EH (cell line): ENCODE measurements at regions not wholly inside any gene's neighbourhood (a gene's known extent, or its start where the extent isn't known, plus 50 kb on each side); places are given as distances from the start of the nearest gene placed in this dataset.
"Not testable (repeated sequence)": the region's sequence is repeated elsewhere in the genome, so short reads cannot be mapped to it uniquely, and the experiment has no call there.

Experiments used
- DNase-seq: peaks from one replicate; pipeline ENCODE4 v3.0.0-alpha.2; 2015; ENCODE audit warnings: low read depth

DNA sequence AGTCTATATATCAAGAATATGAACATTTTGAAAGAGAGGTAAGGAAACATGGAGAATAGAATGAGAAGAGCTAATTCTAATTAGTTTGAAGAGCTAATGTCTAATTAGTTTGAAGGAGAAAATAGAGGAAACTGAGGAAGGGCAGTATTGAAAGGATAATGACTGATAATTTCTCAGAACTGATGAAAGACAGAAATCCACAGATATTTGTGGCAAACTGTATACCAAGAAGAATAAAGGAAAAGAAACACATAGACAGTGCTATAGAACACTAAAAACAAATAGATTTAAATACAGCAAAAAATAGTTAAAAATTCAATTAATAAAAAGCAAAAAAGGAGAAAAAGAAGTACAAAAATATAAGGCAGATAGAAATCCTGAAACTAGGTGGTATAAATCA lies 354.4 kb downstream of the QKI start:
- DNase-seq, result no peak

DNA sequence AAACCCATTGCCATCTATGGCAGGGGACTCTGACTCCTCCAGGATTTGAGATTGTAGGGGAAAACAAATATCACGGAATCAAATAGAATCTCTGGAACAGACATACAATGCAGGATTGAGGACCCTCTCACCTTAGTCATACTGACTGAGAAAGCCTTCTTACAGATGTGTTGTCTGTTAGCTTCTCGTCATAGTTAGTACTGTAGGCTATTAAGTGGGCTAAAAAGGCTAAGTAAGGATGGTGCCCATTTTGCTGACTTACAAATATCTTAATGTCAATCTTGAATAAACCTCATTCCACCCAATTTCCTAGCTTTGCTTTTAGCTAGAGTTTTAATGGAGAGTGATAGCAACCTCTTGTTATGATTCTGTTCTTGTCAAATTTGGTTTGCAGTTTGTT lies 352.4 kb downstream of the QKI start:
- DNase-seq, result no peak

DNA sequence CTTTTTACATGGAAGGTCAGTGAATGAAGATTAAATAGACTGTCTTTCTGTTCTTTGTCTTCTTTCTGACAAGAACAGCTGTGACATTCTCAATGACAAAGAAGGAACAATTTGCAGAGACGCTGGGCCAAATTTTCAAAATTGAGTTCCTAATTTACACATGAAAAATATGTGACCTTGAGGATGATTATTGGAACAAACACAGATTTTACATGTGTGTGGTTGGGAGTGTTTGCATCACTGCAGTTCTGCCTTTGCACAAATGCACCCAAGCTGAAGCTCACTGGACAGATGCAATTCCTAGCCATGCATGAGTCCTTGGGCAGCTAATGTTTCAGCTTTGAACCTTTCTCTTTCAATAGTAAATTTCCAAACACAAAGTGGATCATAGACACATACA lies 350.8 kb downstream of the QKI start:
- no peak for DNase-seq

DNA sequence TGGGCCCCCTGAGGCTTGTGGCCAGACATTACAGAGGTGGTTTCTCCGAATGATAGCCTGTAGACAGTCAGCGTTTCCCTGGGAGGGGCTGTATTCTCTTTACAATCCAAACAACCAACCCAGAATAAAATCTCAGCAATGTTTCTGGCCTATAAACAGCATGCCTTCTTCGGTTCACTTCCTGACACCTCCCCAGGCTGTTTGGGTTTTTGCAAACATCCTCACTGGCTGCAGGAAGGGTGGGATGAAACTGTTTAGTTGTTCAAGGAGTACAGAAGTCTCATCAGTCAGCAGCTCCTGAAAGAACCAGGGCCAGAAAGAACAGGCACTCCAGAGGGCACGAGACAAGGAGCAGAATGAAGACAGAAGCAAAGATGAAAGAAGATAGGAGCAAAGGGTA lies 350.0 kb downstream of the QKI start:
- peak; percentile 72 for DNase-seq

DNA sequence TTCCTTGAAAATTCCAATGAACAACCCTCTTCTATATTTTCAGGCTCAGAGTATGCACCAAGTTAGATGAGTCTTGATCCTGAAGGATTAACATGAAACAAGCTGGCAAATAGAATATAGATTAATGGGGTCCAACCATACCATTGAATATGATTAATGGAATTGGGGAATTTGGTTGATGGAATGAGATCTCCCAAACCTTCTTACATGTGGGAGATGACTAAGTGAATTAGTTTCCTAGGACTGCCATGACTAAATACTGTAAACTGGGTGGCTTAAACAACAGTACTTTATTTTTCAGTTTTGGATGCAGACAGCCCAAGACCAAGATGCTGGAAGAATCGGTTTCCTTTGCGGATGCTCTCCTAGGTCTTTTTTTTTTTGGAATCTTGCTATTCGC lies 347.0 kb downstream of the QKI start:
- DNase-seq, result peak; percentile 49

DNA sequence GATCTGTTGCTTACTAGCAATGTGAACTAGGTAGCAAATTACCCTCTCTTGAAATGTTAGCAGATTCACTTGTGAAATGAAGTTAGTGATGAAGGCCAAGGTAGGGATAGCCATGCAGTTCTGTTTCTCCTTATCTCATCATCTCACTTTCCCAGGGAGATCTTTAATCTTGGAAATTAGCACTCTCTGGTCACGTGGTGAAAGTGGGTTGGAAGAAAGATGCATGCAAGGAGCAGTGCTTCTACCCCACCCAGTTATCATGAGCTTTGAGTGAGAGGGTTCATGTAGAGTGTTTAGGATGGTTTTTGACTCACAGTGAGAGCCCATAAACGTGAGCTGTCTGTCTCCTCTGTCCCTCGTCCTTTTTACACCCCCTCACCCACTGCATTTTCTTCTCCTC lies 346.3 kb downstream of the QKI start:
- no peak for DNase-seq

DNA sequence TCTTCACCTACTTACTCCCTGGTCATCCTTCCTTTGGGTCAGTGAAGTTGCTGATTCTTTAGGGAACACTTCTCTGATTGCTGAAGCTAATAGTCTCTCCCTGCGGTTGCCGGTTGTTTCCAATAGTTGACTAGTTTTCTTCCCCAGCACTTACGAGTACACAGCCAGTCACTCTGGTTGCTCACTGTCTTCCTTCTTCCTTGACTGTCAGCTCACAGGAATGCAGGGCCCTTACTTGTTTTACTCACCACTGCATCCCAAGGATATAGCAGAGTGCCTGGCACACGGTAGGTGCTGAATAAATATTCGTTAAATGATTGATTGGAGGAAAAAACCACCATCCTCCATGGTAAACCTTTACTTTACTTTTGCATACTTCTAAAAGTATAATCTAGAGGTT lies 345.0 kb downstream of the QKI start:
- peak; percentile 72 for DNase-seq

DNA sequence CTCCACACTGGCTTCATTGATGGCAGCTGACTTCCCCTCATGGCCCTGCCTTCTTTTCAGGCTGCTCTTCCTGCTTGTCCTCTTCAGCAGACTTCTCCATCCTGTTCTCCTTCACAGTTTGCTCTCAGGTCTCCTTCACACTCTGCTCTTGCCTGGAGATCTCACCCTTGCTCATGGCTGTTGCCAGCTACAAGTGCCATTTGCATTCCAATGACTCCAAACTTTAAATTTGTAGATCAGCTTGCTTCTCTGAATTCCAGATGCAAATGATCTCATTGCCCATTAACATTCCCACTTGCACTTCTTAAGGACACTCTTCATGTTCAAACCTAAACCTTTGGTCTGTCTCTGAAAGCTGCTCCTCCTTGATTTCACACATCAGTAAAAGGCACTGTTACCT lies 343.0 kb downstream of the QKI start:
- DNase-seq, result peak; percentile 24

DNA sequence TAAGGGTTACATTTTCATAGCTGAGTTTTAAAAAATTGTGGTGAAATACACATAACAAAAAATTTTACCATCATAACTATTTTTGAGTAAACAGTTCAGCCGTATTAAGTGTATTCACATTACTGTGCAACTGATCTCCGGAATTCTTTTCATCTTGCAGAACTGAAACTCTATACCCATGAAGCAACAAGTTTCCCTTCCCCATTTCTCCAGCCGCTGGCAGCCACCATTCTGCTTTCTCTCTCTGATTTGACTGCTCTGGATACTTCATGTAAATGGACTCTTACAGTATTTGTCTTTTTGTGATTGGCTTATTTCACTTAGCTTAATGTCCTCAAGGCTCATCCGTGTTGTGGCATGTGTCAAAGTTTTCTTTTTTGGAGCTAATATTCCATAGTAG lies 341.6 kb downstream of the QKI start:
- DNase-seq, result no peak

DNA sequence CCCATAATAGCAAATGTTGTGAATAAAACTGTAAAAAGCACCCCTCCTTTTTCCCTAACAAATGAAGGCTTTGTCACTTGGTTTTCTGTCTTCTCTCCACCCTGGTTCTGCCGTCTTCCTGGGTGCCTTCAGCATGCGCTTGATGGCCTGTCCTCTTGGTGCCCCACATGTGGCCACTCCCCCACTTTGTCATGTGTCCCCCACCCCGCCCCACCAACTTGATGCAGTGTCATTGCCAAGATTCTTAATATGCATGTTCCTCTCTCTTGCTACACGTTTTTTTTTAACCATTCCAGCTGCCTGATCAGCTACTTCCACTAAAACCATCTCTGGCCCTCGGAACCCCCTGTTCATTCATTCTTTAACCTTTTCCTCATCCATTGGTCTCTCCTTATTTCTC lies 340.3 kb downstream of the QKI start:
- no peak for DNase-seq

DNA sequence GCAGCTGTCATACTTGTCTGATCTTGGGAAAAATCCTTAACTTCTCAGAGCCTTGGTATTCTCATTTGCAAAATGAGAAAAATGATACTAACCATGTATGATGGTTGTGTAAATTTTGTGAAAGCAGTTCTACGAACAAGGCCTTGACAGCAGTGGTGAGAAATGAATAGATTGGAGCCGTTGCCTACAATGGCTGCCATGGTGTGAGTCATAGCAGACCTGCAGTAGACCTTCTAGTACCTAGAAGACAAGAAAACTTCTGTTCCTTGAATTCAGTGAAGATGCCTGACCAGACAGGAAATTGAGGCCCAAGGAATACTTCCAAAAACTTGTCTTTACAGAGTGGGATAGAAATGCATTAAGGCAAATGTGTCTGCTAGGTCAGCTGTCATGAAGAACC lies 338.9 kb downstream of the QKI start:
- DNase-seq, result no peak

DNA sequence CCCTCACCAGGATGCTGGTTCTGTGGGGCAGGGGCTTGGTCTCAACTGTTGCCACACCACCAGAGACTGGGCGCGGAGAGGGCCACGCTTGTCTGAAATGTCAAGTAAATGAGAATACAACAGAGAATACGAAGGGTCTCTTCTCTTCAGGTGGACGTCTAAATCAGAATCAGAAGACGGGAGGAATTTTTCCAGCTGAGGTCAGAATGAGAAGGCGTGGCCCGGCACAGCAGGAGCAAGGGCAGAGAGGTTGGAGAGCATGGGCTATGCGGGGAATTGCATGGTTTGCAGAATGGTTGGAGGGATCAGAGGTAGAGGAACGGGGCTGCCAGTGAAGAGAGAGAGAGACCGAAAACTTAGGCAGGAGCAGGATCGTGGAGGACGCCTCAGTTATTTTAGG lies 337.9 kb downstream of the QKI start:
- no peak for DNase-seq

DNA sequence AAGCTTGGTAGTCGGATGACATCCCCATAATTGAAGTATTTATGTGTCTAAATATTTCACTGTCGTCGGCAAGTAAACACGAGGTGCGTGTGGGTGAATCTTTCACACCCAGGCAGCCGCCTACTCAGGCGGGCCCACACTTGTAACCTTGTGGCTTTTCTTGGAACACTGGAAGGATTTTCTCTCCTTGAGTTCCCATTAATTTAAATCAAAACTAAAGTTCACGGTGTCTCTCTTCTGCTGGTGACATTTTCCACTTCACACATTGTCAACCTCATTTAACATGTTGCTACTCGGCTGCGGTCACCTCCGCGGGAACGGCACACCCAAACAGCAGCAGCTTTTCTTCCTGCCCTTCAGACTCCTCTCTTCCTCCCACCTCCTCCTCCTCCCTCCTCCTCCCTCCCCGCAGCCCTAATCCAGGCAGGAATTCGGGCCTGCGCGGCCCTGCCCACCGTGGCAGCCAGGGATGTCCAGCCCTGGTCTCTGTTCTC lies 336.6 kb downstream of the QKI start:
- DNase-seq, result no peak

DNA sequence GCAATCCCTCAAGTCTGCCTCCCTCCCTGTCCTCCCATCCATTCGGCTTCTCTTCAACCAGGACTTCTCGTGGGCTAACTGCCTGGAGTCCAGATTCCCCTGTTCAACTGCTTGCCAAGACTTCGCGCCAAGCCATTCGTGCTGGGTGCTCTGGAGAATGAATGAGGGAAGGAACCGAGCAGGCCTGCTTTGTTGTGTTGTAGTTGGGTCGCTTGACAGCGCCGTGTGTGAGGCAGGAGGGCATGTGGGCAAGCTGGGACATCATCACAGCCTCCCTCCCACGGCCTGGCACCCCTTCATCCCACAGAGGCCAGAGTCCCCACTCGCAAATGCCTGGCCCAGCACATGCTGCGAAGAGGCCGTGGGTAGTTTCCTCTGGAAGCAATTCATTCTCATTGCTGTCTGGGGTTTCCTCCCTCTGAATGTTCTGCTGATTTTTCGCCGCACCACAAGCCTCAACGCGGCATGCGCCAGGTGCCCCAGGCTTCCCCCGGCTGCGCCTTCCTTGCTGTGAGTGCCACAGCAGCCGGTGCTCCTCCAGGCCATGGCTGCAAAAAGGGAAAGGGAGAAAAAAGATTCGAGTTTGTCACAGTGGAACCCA lies 336.0 kb downstream of the QKI start:
- no peak for DNase-seq

DNA sequence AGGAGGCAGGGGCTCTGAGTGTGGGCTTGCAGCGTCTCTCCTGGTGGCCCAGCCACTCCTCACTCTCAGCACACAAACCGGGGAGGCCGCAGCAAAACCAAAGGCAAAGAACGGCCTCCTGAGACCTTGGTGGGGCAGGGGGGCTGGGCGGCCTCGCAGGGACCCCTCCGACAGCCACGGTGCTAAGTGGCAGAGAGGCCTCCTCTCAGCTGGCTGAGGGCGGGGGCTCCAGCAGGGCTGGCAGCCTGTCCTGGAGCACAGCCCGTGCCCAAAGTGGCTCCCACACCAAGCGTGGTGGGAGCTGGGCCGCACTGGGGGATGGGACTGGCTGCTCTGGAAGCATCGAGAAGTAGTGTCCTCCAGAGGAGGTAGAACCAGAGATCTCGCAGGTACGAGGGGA lies 334.4 kb downstream of the QKI start:
- no peak for DNase-seq

DNA sequence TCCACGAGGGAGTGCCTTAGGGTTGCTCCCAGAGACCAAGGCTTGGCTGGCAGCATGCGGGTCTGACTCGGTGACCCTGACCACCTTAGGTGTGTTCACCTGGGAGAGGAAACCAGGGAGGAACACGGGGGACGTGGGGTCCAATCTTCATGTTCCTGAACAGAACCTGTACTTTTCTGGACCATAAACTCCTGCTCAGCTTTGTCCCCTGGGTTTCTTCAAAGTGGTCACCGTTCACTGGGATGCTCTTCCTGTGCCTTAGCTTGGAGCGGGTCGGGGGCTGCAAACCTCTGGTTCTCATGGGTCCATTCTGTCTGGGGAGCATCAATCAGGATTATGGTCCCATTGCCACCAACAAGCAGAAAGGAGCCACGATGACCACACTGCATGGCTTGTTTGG lies 333.5 kb downstream of the QKI start:
- no peak for DNase-seq

DNA sequence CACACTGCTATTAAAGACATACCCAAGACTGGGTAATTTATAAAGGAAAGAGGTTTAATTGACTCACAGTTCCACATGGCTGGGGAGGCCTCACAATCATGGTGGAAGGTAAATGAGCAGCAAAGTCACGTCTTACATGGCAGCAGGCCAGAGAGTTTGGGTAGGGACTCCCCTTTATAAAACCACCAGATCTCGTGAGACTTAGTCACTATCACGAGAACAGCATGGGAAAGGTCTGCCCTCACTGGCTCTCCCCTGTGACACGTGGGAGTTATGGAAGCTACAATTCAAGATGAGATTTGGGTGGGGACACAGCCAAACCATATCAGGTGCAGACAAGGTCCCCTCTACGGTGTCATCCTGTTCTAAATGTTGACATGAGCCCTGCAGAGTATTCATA lies 332.5 kb downstream of the QKI start:
- not testable (repeated sequence) for DNase-seq

DNA sequence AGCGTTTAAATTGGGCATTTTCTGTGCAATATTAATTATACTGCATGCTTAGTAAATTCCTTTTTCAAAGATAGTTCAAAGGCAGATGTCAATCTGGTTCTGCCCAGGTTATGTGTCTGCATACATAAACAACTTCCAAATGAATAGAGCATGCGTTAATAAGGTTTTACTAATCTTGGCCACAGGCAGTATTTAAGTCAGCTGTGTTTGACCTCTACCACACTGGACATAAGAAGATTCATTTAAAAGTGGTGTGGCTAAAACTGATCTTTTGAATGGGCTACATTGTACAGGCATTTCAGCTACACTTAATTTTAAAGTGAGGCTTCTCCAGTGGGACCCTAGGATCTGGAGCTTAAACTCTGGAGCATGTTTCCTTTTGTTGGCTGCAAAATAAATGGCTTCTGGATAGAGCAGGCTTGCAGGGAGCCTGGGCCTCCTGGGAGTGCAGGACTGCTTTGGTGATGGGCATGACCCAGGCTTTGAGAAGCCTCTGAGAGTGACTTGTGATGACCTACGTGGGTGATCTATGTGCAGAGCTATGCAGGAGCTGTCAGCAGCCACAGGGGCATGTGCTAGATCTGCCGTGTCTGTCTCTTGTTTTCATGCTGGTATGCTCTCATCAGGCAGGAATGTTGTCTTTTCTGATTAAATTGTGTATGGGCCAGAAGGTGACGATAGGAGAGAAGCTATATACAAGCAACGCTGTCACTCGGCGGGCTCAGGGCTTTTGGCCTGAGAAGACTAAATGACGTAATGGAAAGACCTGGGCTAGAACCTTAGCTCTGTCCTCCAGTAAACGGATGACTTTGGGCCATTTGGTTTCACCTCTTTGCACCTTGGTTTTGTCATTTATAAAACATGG lies 331.2 kb downstream of the QKI start:
- peak; percentile 98 for DNase-seq

DNA sequence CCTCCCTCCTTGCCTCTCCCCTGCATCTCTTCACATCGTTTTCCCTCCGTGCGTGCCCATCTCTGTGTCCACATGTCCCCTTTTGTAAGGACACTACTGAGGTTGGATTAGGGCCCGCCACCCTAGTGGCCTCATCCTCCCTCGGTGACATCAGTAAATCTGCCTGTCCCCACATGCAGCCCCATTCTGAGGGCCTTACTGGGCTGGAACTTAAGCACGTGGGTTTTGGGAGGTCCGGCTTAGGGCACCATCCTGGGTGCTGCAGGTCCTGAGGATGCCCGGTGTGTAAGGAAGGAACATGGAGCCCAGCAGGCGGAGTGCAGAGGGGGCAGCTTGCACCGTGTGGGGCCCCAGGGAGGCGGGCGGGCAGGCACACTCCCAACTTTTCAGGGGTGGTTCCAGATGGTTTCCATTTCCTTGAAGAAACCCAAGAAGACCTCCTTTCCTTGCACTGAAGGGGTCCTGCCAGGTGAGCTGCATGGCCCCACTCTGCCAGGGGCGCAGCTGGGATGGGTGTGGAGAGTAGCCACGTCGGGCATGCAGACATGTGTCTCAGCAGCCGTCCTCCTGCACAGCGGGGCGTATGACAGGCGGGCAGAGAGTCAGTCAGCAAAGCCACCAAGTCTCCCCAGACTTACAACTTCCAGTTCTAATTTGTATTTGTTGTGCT lies 329.9 kb downstream of the QKI start:
- DNase-seq, result no peak

DNA sequence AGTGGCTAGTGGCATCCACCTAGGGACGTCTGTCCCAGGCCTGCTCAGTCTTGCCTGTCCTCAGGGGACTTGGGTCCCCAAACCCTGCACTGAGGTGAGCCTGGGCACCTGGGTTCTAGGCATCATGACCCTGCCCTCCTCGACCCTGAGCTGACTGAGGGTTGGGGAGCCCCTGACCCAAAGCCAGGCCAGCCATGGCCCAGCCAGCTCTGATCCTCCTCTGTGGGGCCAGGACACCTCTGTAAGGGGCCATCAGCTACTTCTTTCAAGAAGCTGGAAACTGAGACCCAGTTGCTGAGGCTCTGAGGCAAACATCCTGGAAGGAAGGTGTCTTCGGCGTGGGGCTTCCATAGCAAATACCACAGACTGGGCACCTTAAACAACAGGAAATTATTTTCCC lies 329.3 kb downstream of the QKI start:
- no peak for DNase-seq

DNA sequence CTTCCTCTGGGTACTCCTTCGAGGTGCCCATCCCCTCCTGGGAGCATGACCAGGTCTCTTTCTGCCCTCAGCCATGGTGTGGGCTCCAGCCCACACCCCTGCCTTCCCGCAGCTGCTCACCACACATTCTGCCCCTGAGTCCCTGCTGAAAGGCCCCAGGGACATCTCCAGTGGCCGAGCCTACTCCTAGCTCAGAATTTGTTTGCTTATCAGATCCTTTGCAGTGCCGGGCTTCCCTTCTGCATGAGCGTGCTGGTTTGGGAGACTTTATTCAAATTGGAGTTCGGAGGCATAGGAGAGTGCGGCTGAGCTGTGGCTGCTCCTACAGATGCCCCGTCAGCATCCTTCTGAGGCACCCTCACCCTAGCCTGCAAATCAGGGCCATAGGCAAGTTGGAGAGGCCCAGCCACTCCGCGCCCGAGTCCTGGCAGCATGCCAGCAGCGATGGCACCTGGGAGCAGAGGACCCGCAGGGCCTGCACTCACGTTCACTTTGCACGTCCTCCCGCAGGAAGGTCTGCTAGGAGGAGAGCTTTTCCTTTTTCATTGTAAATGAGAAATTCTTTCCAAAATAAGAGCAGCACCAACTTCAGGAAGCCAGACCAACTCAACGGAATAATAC lies 327.3 kb downstream of the QKI start:
- DNase-seq, result no peak

DNA sequence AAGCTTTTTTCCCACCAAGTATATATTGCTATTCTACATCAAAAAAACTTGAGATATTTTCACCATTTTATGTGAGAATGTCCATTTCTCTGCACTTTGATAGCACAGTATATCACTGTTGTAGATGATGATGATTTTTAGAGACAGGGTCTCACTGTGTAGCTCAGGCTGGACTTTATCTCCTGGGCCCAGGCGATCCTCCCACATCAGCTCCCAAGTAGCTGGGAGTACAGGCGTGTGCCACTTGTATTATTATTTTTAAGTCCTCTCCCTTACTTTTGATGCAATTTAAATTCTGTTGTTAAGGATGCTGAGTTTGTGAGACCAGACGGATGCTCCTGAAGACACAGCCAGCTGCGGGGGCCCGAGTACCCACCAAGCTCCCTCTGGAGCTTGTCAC lies 326.8 kb downstream of the QKI start:
- DNase-seq, result no peak

DNA sequence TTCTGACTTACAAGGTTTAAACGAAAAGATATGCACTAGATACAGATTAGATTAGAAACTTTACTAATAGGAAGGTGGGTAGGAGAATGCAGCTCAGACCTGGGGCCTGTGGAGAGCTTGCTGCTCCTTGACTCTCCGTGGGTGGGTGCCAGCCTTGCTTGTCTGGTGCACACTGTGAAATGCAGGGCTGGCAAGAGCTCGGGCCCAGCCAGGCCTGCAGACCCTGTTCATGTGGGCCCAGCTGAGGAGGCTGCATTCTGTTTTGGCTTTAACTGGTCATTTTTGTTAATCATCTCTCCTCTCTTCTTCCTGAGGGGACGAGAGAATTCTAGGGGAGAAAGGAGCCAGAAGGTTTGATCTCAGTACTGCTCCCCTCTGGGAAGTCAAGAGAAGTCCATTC lies 325.4 kb downstream of the QKI start:
- no peak for DNase-seq
